Ureter (tissue), 1 donor: ENCODE measurements at regions not wholly inside any gene's neighbourhood (a gene's known extent, or its start where the extent isn't known, plus 50 kb on each side); places are given as distances from the start of the nearest gene placed in this dataset.

Experiments
- DNase-seq: peaks from one replicate; pipeline ENCODE4 v3.0.0-alpha.2; 2020; ENCODE audit warnings: low spot score
- donor health status: DM: yes; HTN: yes; CAD: no.

GRCh38 chr4:108365551-108365950 lies 196.8 kb upstream of the LEF1 start:
- DNase-seq = no peak

GRCh38 chr4:108361886-108362285 lies 193.2 kb upstream of the LEF1 start:
- no peak for DNase-seq

GRCh38 chr4:108361446-108361820 lies 192.7 kb upstream of the LEF1 start:
- DNase-seq = no peak

- no peak for DNase-seq
Measured at GRCh38 chr4:108360754-108361445, 192.2 kb upstream of the LEF1 start.

- no peak for DNase-seq
Measured at GRCh38 chr4:108359986-108360681, 191.4 kb upstream of the LEF1 start.

- DNase-seq = no peak
Measured at GRCh38 chr4:108359130-108359985, 190.6 kb upstream of the LEF1 start.

- DNase-seq = no peak
Measured at GRCh38 chr4:108355902-108356535, 187.3 kb upstream of the LEF1 start.

- DNase-seq = no peak
Measured at GRCh38 chr4:108355186-108355901, 186.6 kb upstream of the LEF1 start.

GRCh38 chr4:108352664-108353308 lies 184.1 kb upstream of the LEF1 start:
- no peak for DNase-seq

GRCh38 chr4:108351791-108352190 lies 183.1 kb upstream of the LEF1 start:
- DNase-seq = no peak

- DNase-seq = no peak
Measured at GRCh38 chr4:108350332-108350731, 181.6 kb upstream of the LEF1 start.

GRCh38 chr4:108346818-108347210 lies 178.1 kb upstream of the LEF1 start:
- DNase-seq = no peak

GRCh38 chr4:108345862-108346817 lies 177.4 kb upstream of the LEF1 start:
- DNase-seq = no peak

GRCh38 chr4:108342325-108342970 lies 173.7 kb upstream of the LEF1 start:
- DNase-seq = no peak

- no peak for DNase-seq
Measured at GRCh38 chr4:108337923-108338322, 169.2 kb upstream of the LEF1 start.

GRCh38 chr4:108336076-108336475 lies 167.3 kb upstream of the LEF1 start:
- DNase-seq = no peak

- no peak for DNase-seq
Measured at GRCh38 chr4:108335081-108335480, 166.3 kb upstream of the LEF1 start.

- no peak for DNase-seq
Measured at GRCh38 chr4:108334031-108334430, 165.3 kb upstream of the LEF1 start.

GRCh38 chr4:108333353-108333942 lies 164.7 kb upstream of the LEF1 start:
- DNase-seq = no peak
